Posterior cingulate gyrus (tissue), 11 donors: ENCODE measurements at regions not wholly inside any gene's neighbourhood (a gene's known extent, or its start where the extent isn't known, plus 50 kb on each side); places are given as distances from the start of the nearest gene placed in this dataset.
"Not testable (repeated sequence)": the region's sequence is repeated elsewhere in the genome, so short reads cannot be mapped to it uniquely, and the experiment has no call there.

Source experiments
- DNase-seq, 10 donors: peaks; one replicate each; pipeline versions ENCODE4 v3.0.0 to v3.0.0-alpha.2; 2020 to 2021; ENCODE audit warnings: mixed read lengths in 3 of 10
- intact Hi-C: fragments of 100-400 bp; cut with DNase I; formaldehyde crosslinking; loops from one replicate; pipeline ENCODE4 v1.15.1; 2023

- intact Hi-C loops = no loop called here
- DNase-seq = no peak
These were observed 126.2 kb downstream of the CD164 start for GRCh38 chr6:109255946-109256640.

DNA sequence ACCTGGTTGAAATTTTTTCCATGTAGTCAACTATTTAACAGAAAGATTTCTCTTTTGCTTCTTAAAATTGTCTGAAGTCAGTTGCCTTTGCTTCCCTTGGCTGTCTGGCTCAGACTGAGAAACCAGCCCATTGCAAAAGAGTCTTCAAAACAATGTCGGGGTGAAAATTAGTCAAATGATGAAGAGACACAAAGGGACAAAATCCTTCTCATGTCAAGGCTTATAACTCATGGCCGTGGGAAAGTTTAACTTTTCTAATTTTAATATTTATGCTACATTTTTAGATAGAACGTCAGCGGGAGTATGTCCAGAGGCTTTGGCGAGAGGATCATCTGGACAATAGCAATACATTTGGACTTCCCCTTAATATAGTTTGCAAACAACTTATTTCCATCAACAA is 127.2 kb downstream of the CD164 start:
- DNase-seq = no peak
- intact Hi-C loops = no loop called here

GRCh38 chr6:109253366-109253765 is 128.9 kb downstream of the CD164 start:
- DNase-seq = no peak
- intact Hi-C loops = no loop called here

- DNase-seq = no peak
- intact Hi-C loops = no loop called here
These were observed 129.8 kb downstream of the CD164 start for GRCh38 chr6:109252261-109253041.

- intact Hi-C loops = no loop called here
- no peak for DNase-seq
These were observed 130.4 kb downstream of the CD164 start for GRCh38 chr6:109251839-109252238.

GRCh38 chr6:109250544-109251156 is 131.6 kb downstream of the CD164 start:
- DNase-seq, intact Hi-C loops: not testable (repeated sequence)

- intact Hi-C loops = no loop called here
- no peak for DNase-seq
These were observed 138.1 kb downstream of the CD164 start for GRCh38 chr6:109243863-109244825.

DNA sequence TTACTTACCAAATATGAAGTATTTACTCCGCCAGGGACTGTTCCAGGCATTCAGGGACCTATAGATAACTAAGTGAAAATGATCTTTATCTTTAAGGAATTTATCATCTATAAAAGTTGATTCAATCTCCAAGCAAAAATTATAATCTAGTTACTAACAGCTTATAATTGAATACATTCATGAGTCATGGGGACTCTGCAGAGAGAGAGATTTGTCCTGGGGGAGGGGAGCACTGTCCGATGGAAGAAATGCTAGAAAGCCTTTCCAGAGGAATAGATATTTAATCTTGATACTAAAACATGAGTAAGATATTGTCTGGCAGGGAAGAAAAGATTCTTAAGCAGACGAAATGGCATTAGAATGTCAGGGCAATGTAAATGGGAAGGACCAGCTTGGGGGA is 139.3 kb downstream of the CD164 start:
- intact Hi-C loops = no loop called here
- DNase-seq = no peak

DNA sequence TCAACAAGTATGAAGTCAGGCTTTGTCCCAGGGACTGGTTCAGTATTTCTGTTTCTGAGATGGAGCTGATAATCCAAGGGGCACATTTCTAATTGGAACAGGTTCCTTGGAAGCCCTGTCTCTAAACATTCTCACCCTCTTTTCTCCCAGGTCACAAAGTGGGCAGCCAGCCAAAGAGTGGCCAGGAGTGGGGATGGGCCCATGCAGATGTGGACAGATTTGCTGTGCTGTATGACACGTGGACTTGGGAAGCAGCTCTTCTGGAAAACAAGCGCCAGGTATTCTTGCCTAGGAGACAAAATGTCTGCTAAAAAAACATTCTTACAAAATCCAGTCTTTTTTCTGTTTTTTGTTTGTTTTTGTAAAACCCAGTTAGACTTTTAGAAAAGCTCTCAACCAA is 140.2 kb downstream of the CD164 start:
- intact Hi-C loops = no loop called here
- DNase-seq = no peak

GRCh38 chr6:109241199-109241598 is 141.1 kb downstream of the CD164 start:
- intact Hi-C loops = no loop called here
- no peak for DNase-seq

DNA sequence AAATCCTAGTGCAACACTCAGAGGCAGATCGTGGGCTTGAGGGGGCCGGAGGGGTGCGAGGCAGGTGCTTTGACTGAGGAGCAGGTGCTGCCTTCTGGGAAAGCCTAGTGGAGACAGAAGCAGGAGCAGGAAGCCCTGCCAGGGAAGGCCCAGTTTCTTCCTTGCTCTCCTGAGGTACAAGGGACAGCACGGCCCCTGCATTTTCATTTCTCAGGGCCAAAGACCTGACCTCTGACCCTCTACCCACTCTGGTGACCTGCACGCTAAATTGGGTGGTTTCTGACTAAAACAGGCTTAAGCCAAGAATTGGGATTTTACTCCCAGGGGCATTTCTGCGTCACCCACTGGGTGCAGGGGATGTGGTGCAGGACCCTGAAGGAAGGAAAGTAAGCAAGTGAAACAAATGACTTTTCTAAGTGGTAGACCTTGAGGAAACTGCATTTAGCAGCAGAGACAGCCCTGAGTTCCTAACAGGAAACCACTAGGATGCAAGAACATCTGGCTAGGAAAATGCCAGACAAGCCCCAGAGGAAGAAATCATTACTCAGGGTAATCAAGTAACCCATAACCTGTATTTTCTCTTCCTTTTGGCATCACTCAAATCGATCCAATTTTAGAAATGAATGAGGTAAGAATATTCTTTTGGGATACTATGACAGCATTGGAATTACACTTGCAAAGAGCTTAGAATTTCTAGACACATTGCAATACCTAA is 141.7 kb downstream of the CD164 start:
- DNase-seq = no peak
- intact Hi-C loops = no loop called here

GRCh38 chr6:109239651-109240321 is 142.5 kb downstream of the CD164 start:
- DNase-seq = no peak
- intact Hi-C loops = loop anchor here (5.0 kb wide), 2 partner anchors 52 to 143 kb away; partner anchors contain the start of gene CD164

DNA sequence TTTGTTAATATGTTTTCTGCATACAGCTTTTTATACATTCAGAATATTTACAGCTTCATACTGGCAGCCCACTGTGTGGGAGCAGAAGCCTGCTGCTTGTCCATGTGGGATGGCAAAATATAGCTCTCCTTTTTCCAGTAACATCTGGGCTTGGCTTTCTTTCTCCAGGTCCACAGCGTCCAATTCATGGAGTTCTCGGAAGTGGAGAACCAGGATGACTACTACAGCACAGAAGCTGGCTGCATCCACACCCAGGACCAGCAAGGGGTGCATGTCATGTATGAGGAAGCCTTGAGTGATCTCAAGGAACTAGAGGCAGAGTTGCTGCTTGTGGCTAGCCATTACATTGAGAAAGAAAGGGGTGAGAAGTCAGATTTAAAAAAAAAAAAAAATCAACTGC is 143.1 kb downstream of the CD164 start:
- intact Hi-C loops = loop anchor here (5.0 kb wide), 2 partner anchors 52 to 143 kb away; partner anchors contain the start of gene CD164
- DNase-seq = peak in 4 of 10 donors; percentile 8 to 83 (median 16)

- DNase-seq = no peak
- intact Hi-C loops = loop anchor here (5.0 kb wide), 2 partner anchors 51 to 144 kb away; partner anchors contain the start of gene CD164
These were observed 143.1 kb downstream of the CEP57L1 start for GRCh38 chr6:109238396-109238795.

- intact Hi-C loops = loop anchor here (5.0 kb wide), 2 partner anchors 51 to 144 kb away; partner anchors contain the start of gene CD164
- DNase-seq = no peak
These were observed 142.7 kb downstream of the CEP57L1 start for GRCh38 chr6:109237986-109238329.

DNA sequence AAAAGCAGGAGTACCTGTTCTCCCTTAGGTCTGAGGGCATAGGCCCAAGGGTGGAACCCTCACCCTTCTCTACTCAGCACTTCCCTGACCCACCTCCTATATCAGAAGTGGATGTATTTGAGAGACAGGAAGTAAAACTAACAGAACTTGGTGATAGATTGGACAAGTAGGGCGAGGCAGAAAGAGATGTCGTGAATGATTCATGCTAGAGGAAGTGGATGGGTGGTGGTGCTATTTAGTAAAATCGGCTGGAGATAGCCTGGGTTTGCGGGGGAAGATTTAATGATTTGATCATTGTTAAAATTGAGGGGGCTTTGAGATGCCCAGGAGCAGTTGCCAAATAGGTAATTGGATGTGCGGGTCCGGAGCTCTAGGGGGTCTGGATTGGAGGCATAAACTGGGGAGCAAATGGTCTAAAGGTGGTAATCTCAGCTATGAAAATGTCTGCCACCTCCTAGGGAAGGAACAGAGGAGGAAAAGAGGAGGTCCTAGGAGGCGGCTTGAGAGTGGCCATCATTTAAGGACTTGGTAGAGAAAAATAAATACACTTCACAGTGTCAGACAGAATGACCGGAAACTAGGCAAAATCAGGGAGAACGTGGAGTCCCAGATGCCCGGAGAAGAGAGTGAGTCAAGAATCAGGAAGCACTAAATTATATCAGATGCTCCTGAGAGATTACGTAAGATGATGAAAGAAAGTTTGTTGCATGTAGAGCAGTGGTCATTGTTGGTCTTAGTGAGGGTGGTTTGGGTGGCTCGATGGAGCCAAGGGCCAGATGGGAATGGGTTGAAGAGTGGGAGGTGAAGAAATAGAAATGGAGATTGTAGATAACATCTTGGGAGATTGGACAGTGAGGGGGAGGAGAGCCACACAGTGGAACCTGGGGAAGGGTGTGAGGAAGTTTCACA is 142.0 kb downstream of the CEP57L1 start:
- DNase-seq = no peak
- intact Hi-C loops = loop anchor here (5.0 kb wide), 2 partner anchors 50 to 145 kb away; partner anchors contain the start of gene CD164

DNA sequence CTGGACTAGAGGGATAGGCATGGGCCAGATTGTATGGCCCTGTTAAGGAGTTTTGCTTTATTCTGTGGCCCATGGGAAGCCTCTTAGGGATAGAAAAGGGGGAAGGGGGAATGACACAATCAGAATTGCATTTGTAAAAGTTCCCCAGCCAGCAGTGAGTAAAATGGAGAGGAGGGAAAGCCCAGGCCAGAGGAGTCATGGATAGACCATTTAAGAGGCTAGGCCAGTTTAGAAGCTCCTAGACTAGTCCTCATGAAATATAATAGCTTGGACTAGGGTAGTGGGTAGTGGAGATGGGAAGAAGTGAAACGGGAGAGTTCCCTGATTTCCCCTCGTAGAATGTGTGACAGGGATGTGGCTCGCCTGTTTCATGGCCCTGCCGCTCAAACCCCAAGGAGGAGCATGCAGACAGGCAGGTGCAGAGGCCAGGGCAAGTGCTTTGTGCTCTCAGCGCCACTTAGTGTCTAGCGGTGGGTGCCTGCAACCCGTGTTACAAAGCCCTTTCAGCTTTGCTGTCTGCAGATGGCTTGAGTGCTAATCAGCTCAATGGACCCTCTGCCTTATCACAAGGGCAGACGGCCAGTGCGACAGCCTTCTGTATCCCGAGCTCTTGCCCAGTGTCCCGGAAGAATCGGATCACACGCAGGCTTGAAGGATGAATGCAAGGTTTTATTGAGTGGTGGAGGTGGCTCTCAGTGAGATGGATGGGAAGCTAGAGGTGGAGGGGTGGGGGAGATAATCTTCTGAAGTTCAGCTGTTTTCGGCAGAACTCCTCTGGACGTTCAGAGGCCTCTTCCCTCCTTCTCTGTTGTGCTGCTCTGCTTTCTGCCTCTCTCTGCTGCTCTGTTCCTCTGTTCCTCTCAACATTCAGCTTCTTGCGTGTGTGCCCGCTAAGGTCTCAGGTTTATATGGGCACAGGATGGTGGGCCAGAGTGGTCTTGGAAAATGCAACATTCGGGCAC is 141.1 kb downstream of the CEP57L1 start:
- peak in 6 of 10 donors; percentile 12 to 90 (median 42) for DNase-seq
- intact Hi-C loops = loop anchor here (5.0 kb wide), 2 partner anchors 49 to 146 kb away; partner anchors contain the start of gene CD164
